COLO829 (cell line): ENCODE measurements at regions not wholly inside any gene's neighbourhood (a gene's known extent, or its start where the extent isn't known, plus 50 kb on each side); places are given as distances from the start of the nearest gene placed in this dataset.
"Not testable (repeated sequence)": the region's sequence is repeated elsewhere in the genome, so short reads cannot be mapped to it uniquely, and the experiment has no call there.

Experiments used
- DNase-seq: peaks from one replicate; pipeline ENCODE4 v3.0.0; 2012; ENCODE audit warnings: low spot score

DNA sequence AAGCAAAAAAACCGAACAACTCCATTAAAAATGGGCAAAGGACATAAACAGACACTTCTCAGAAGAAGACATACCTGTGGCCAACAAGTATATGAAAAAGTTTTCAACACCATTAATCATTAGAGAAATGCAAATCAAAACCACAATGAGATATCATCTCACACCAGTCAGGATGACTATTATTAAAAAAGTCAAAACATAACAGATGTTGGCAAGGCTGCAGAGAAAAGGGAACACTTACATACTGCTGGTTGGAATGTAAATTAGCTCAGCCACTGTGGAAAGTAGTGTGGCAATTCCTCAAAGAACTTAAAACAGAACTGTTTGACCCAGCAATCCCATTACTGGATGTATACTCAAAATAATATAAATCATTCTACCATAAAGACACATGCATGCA lies 436.3 kb downstream of the KLHL13 start:
- no peak for DNase-seq

DNA sequence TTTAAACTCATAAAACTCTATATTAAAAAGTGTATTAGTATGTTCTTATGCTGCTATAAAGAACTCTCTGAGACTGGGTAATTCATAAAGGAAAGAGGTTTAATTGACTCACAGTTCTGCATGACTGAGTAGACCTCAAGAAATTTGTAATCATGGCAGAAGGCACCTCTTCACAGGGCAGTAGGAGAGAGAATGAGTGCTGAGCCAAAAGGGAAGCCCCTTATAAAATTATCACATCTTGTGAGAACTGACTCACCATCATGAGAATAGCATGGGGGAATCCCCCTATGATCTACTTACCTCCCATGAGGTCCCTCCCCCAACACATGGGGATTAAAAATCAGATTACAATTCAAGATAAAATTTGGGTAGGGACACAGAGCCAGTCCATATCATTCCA lies 463.2 kb downstream of the KLHL13 start:
- DNase-seq: no peak

DNA sequence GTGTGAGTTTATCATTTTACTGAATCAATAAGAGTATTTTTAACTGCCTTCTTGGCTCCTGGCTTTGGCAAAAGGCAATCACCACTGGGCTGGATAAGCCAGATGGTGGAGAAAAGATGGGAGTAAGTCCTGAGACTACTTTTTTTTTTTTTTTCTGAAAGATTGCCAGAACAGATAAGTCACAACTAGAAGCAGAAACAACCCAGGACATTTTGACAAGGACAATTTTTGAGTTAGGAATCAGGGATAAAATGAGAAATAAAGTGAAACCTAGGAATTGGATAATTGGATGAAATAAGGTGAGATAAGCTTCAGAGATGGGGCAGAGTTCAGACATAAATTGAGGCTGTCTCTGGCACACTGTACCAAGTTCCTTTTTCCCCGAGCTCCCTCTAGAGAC lies 471.0 kb downstream of the KLHL13 start:
- no peak for DNase-seq

DNA sequence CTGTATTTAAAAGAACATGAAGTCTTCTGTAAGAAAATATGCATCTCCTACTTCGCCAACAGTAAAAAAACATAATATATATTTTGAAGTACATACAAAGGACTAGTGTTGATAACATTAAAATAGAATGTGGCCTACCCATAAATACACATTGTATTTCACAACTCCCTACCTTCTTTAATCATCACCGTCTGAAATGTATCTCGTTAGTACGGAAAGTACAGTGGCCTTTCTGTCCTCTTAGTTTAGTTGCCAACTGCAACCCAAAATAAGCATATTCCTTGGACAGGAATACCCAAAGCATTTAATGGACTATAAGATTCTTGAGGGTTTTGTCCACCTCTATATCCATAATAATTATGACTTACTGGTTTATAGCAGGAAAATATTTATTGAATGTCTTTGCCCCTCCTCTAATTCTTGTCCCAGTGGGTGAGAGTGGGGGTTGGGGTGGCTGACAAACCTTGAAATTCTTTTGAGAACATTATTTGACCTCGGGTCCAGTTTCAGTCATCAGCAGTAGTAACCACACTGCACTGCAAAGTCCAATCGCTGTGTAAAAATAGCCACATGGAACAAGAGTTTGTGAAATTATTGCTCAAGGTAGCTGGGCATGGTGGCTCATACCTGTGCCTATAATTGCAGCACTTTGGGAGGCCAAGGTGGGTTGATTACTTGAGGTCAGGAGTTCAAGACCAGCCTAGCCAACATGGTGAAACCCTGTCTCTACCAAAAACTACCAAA lies 474.5 kb downstream of the KLHL13 start:
- peak; percentile 13 for DNase-seq

DNA sequence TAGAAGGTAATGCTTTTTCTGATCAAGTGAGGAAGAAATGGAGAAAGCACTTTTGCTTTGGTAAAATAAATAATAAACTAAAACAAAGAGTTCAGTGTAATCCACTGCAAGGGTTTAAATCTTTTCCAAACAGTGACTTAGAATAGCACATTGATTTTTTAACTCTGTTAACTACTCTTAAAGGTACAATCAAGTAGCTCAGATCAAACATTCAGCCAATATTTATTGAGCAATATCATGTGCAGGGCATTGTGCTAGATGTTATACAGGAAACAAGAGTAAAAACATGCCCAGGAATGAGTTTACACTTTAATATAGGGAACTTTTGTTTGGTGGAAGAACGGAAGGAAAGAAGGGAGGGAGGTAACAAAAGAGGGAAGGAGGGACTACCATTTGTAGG lies 479.8 kb downstream of the KLHL13 start:
- DNase-seq: no peak

DNA sequence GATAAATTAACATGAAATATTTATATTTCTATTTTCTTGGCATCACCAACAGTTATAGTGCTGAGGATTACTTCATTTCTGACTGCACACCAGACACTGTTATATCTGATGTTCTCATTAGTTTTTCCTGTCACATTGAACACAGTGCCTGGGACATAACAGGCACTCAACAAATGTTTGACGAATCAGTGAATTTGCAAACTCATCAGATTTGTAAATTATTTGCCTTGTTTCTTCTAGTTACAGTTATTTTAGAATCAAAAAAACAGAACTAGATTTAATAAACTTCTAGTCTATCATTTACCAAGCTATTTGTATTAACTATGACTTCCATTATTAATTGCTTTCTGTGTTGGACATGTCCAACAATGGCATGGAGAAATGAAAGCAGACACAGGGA lies 483.3 kb downstream of the KLHL13 start:
- DNase-seq: no peak

DNA sequence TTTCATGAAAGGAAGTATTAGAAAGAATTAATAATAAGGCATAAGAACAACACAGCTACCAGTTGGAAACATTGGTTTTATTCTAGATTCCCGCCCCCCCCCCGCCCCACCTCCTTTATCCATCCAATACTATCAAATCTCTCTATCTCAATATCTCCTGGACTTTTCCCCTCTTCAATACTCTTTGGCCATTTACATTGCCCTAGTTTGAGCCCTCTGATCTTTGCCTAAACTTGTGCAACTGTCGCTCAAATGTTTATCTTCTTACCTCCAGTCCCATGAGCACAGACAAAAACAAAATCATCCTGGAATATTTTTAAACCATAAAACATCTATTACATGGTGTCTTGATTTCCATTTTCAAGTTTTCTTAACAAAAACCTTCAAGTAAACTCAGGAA lies 488.2 kb downstream of the KLHL13 start:
- DNase-seq: no peak

DNA sequence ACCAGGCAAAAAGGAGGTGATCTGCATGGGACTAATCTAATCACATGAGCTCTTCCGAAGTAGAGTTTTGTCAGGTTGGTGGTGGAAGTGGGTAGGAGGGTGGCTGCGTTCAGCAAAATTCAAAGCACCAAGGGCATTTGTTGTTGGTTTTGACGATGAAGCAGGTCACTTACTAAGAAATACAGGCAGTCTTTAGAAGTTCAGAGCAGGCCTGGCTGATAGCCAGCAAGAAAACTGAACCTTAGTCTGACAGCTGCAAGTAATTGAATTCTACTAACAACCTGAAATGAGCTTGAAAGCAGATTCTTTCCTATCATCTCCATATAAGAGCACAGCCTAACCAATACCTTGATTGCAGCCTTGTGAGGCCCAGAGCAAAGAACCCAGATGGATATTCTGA lies 505.8 kb downstream of the KLHL13 start:
- no peak for DNase-seq

DNA sequence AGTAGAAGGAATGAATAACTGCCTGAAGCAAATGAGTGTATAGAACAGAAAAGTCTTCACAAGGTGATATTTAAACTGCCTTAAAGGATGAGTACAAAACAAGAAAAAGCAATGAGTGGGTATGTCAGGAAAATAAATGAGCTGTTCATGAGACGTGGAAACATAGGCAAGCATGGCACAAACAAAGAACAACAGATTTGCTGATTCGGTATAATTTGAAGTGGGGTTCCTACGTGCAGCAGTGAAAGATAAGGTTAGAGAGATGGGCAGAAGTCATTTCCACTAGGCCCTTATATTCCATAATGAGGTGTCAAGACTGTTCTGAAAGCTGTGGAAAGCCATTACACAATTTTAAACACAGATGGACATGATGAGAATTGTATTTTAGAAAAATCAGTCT lies 506.6 kb downstream of the KLHL13 start:
- DNase-seq: no peak

DNA sequence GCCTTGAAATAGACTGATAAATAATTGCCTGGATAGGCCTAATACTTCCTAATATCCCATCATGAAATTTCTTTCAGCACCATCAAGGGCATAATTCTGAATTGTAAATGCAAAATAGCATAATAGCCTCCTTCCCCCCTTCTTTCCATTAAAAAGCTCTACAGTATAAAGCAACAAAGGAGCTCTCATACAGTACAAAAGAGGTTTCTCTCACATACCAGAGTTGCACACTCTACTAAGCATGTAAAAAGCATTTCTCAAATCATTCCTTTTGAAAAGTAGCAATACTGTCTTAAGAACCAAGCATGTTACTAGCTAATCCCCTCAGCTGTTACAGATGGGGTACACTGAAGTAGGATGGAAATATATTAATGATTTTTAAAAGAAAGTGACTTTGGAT lies 509.0 kb downstream of the KLHL13 start:
- peak; percentile 33 for DNase-seq

DNA sequence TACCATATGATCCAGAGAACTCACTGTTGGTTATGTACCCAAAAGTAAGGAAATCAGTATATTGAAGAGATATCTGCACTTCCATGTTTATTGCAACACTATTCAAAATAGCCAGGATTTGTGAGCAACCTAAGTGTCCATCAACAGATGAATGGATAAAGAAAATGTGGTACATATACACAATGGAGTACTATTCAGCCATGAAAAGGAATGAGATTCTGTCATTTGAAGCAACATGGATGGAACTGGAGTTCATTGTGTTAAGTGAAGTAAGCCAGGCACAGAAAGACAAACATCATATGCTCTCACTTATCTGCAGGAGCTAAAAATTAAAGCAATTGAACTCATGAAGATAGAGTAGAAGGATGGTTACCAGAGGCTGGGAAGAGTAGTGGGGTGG lies 510.5 kb downstream of the KLHL13 start:
- not testable (repeated sequence) for DNase-seq

DNA sequence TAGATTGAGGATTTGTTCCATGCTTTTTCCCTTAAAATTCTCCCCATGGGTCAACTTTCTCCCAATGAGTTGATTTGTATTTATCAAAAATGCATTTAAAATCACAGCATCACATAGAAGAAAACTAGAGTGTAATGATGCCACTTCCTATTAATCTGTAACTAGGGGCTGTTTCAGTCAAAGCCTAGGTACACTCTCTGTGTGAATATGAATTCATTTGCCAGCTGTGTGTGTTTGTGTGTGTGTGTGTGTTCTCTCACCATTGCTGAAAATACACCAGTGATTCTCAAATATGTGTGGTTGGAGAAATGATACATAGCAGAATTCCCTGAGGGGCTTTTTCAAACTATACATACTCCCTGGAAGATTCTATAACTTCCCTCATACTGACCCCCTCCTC lies 546.5 kb downstream of the KLHL13 start:
- no peak for DNase-seq

DNA sequence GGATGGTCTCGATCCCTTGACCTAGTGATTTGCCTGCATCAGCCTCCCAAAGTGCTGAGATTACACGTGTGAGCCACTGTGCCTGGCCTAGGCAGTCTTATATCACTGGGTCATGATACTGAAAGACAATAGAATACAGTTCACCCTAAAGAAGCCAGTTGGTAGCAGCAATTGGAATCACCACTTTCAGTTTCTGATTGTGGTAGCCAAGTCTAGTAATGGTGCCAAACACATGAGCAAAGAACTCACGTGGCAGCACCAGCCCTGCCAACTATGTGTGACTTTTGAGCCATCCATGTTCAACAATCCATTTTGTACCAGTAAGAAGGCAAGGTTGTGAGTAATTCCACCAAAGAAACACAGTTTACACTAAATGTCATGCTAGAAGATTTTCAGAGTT lies 548.4 kb downstream of the KLHL13 start:
- DNase-seq: no peak

DNA sequence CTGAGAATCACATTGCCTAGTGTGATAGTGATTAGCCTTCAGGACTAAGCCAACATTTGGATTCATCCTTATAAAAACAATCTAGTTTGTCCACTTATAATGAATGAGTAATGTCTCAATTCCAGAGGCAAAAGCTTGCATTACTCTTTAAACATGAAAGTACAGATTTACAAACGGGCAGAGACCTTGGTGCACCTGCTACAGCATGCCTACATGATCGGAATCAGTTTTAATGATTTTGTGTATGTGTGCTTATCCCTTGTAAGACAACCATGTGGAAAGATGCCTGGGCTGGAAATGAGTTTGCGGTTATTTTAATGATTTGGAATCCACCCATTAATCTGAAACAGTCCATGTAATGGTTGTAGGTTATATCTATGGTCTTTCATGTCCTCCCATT lies 572.7 kb downstream of the KLHL13 start:
- DNase-seq: no peak

DNA sequence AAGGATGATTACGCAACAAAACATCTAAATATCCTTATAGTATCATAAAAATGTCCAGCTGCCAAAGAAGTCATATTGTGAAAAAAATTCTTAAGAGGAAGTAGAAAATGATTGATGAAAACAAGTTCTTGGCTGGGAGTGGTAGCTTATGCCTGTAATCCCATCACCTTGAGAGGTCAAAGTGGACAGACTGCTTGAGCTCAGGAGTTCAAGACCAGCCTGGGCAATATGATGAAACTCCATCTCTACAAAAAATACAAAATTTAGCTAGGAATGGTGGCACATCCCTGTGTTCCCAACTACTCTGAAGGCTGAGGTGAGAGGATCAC lies 577.6 kb downstream of the KLHL13 start:
- DNase-seq: no peak

DNA sequence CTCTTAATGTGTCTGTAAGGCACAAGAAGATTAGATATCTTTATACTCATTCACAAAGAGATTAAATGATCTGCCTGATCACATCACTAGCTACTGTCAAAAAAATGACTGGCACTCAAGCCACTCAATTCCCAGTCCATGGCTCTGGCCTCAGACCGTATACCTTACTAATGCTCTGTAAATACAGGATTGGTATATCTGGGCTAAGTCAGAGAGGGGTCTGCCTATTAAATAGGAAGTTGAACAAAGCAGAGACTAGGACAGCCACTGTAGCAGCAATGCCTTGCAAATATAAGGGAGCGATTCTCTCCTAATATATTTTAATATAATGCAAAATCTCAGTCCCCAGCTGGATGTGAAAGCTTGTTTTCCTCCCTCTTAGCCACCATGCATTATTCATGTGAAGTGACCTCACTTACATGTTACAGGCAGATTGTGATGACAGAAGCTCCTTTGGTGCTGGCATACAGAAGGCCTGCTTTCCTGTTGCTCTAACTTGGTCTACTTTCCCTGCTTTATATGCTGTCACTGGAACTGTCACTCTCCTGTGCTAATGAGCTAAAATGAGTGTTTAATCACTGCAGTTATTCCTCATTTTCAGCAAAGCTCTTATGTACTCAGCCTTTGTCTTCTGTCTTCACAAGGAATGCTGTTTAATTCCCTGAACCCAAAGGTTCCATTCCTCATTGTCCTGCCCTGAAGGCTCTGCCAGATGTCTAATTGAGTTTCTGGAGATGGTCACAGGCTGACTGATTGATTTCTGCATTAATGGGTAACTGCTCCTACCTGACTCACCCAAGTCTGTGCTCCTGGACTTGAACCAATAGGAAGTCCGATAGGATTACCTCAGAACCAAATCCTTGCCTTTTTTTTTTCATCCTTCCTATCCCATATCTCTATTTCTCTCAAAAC lies 578.2 kb downstream of the KLHL13 start:
- no peak for DNase-seq

DNA sequence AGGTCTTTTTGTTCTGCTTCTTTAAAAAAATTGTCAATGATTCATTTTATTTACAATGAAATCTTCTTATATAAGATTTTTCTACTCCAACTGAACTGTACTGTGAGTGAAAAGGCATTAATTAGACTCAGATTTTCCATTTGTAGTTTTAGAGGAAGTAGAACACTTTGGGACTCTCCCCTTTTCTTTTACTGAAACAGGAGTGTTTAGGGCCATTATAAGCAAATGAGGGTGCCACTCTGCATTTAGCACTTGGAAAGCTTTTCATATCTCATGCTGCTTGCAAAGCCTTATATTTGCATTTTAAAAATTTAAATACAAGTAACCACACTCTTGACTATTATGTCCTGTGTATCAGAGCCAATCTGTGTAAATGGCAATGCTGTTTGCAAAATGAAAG lies 584.3 kb downstream of the KLHL13 start:
- no peak for DNase-seq

DNA sequence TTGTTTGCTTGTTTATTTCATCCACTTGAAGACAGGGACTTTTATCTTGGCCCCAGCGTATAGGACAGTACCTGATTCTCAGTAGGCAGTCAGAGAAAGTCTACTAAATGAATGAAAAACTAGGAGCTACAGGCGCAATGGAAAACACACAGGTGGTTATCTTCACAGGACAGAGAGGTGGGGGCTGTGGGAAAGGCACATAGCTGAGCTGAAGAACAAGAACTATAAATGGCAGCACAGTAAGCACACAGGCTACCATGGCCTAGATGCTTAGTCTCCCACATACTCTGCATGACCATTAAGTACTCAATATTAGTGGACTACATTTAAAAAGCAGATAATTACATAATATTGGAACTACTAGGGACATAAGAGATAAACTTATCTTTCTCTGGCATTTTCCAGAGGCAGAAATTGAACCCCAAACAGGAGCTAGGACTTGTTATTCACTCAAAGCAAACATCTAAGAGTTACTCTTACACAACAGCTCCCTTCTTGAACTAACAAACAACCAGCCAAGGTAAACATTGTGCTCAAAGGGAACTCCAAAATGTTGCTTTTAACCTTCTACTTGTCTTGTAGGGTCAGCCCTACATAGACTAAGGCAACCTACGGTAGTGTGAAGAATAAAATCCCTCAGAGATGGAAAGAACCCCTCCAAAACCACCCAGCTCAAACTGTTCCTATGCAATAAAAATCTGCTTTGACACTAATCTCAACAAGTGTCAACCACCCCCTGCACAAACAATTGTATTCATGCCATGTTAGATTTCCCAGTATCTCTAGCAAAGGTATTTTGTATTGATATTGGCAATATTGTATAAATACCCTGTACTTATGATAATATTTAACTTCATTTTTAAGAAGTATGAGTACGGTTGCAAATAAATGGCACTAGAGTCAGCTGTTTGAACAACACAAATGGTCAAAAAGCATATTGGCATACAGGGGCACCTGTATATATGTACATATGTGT lies 593.6 kb downstream of the KLHL13 start:
- no peak for DNase-seq

DNA sequence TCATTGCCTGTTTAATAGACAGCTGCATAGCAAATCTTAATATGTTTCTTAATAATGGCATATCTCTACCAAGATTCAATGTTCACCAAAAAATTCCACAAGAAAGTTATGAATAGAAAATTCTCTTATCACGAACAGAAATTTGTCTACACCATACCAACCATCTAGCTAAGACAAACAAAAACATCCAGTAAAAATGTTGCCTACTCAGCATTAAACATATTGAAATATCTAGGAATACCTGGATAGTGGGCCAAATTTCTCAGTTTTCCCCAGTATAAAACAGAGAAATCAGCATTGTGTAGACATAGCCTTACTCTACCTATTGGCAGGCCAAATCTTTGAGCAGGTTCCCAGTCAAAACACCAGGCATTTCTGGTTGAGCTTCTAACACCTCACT lies 598.6 kb downstream of the KLHL13 start:
- no peak for DNase-seq

DNA sequence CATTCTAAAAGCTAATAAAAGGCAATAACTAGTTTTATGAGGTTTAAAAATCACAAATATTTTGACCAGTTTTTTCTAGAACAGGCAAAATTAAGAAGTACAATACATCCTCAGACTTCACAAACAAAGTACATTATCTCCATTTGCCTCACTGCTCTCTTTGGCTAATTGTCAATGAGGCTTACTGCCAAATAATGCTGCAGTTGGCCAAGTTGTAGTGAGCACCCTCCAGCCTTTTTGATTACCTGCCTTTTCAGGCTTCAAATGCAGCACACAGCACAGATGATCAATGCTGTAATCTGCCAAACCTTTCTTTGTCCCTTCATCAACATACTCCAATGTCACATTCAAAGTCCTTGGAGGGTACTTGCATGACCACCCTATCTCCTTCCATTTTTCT lies 605.2 kb downstream of the KLHL13 start:
- no peak for DNase-seq

DNA sequence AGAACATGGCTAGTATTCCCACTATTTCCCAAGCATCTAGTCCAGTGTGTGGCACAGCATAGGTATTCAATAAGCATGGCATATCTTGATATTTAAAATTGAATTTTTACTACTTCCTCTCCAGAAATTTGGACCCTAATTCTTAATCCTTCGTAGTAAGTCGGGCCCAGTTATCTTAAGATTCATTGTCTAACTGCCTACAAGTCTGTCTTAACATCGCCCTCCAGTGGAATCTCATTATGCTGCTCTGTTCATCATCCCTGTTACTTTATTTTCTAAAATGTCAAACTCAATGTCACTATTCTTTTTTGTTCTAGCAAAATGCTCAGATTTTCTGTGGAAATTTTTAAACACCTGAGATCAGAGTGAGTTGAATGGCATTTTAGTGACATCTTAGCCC lies 606.2 kb downstream of the KLHL13 start:
- peak; percentile 28 for DNase-seq

DNA sequence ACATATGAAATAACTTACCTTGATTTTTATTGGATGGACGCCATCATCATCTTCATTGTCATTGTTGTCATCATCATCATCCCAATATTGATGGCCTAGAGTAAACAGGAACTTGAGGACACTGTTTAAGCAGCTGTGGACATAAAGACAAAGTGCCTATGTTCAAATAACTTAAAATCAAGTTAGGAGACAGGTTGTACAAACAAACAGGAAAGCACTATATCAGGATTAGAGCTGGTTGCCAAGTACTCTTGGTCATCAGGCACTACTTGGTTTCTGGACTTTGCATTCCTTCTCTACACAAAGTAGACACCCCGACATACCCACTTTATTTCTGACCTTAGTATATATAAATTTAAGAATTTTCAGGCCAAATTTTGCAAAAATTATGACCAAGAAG lies 608.6 kb downstream of the KLHL13 start:
- DNase-seq: no peak

DNA sequence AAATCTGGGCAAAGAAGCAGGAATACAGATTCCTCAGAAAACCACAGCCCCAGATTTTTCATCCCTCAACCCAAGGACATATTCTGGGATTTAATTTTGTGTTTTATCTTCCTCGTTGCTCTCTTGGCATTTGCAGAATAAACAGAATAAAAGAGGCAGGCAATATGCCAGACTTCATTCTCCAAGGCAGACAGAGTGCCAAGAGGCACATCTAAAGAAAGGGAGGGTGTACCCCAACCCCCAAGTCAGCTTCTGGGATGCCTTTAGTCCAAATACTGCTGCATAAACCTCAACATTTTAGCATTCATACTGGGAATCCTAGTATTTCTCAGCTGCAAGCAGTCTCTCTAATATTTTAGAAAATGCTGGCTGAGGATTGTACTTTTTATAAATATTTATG lies 629.2 kb downstream of the KLHL13 start:
- DNase-seq: no peak
